ENCODE measurements at regions not wholly inside any gene's neighbourhood (a gene's known extent, or its start where the extent isn't known, plus 50 kb on each side); places are given as distances from the start of the nearest gene placed in this dataset.

- Histone ChIP-seq H3K36me3 (ENCODE audit: control insufficient read depth in 2 of 2, extremely low read depth in 1 of 2, insufficient read depth in 2 of 2, low read length in 2 of 2) (no peaks in the 10 kb centered on the region), H3K4me1 (ENCODE audit: control insufficient read depth, extremely low read depth, insufficient read depth, low read length) (peaks cover 21% of the 10 kb centered on the region), H3K9me3 (ENCODE audit: control insufficient read depth, low read depth, low read length) (peaks cover 5% of the 10 kb centered on the region), H3K9me1 (ENCODE audit: control insufficient read depth, extremely low read depth, insufficient read depth, low read length) (no peaks in the 10 kb centered on the region), H3K4me3 (ENCODE audit: control insufficient read depth in 2 of 3, extremely low read depth in 1 of 3, insufficient read depth in 2 of 3, low read depth in 1 of 3, low read length in 3 of 3) (no peak overlapping the region), H3K4me2 (ENCODE audit: control insufficient read depth, extremely low read depth, insufficient read depth, low read depth, low read length) (peak overlapping the region; percentile 72), H3K27ac (ENCODE audit: control insufficient read depth, insufficient read depth, low read length) (peak overlapping the region; percentile 59), H2AFZ (ENCODE audit: control insufficient read depth, low read length) (peak overlapping the region; percentile 52), H3K9ac (ENCODE audit: control insufficient read depth, extremely low read depth, insufficient read depth, low read length) (peak overlapping the region; percentile 25), H3K27me3 (ENCODE audit: control insufficient read depth, extremely low read depth, insufficient read depth, low read length) (no peaks in the 10 kb centered on the region), H3K79me2 (ENCODE audit: control insufficient read depth, insufficient read depth, low read length) (no peaks in the 10 kb centered on the region), H4K20me1 (ENCODE audit: control insufficient read depth, extremely low read depth, insufficient read depth, low read length) (no peaks in the 10 kb centered on the region)
- peak; percentile 99 for FAIRE-seq
- dilution Hi-C loops (cut with MboI; ENCODE audit: extremely low pct_ligation_motif_present, low sequenced_read_pairs), result no loop called here
- TF ChIP-seq EZH2 (IDR thresholded peaks at IDR 0.05; ENCODE audit: low read length) (no peak), CTCF (optimal IDR thresholded peaks at IDR 0.05 in 1 of 3, IDR thresholded peaks at IDR 0.05 in 1 of 3, conservative IDR thresholded peaks at IDR 0.05 in 1 of 3; ENCODE audit: extremely low read depth in 1 of 3, insufficient read depth in 2 of 3, low read length in 3 of 3) (no peak)
- DNase-seq (ENCODE audit: low read depth, low spot score), result peak; percentile 81
Measured at GRCh38 chr10:52864201-52865106, 91.9 kb upstream of the MBL2 start.

DNA sequence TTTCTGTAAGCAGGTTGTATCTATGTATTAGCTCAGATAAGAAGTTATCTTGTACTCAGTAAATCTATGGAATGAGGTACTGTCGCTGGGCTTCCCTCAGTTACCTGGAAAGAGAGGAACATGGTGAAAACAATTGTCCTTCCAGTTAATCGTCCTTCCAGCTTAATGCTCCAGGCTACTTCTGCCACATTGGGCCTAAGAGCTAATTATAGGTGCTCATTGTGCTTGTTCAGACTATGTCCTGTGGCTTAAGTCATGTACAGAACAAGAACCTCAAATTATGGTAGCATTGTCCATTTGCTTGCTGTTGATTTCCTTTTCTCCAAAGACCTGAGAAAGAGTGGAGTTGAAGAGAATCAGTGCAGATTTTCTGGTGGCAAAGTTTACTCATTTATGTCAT lies 86.1 kb upstream of the MBL2 start:
- no peak overlapping the region for H3K4me3 ChIP-seq (ENCODE audit: control insufficient read depth in 2 of 3, extremely low read depth in 1 of 3, insufficient read depth in 2 of 3, low read depth in 1 of 3, low read length in 3 of 3)
- no peak for DNase-seq (ENCODE audit: low read depth, low spot score)
- H3K4me1 ChIP-seq (ENCODE audit: control insufficient read depth, extremely low read depth, insufficient read depth, low read length), result peaks cover 4% of the 10 kb centered on the region
- H3K36me3 ChIP-seq (ENCODE audit: control insufficient read depth in 2 of 2, extremely low read depth in 1 of 2, insufficient read depth in 2 of 2, low read length in 2 of 2), result no peaks in the 10 kb centered on the region
- H3K9me3 ChIP-seq (ENCODE audit: control insufficient read depth, low read depth, low read length), result no peaks in the 10 kb centered on the region
- FAIRE-seq, result peak; percentile 61
- H3K27ac ChIP-seq (ENCODE audit: control insufficient read depth, insufficient read depth, low read length), result no peak overlapping the region
- no peak overlapping the region for H3K4me2 ChIP-seq (ENCODE audit: control insufficient read depth, extremely low read depth, insufficient read depth, low read depth, low read length)
- H3K9me1 ChIP-seq (ENCODE audit: control insufficient read depth, extremely low read depth, insufficient read depth, low read length), result no peaks in the 10 kb centered on the region
- H2AFZ ChIP-seq (ENCODE audit: control insufficient read depth, low read length), result peak overlapping the region; percentile 35
- TF ChIP-seq CTCF (optimal IDR thresholded peaks at IDR 0.05 in 1 of 3, IDR thresholded peaks at IDR 0.05 in 1 of 3, conservative IDR thresholded peaks at IDR 0.05 in 1 of 3; ENCODE audit: extremely low read depth in 1 of 3, insufficient read depth in 2 of 3, low read length in 3 of 3) (no peak), EZH2 (IDR thresholded peaks at IDR 0.05; ENCODE audit: low read length) (no peak)
- H3K79me2 ChIP-seq (ENCODE audit: control insufficient read depth, insufficient read depth, low read length), result no peaks in the 10 kb centered on the region
- dilution Hi-C loops (cut with MboI; ENCODE audit: extremely low pct_ligation_motif_present, low sequenced_read_pairs), result no loop called here
- H3K9ac ChIP-seq (ENCODE audit: control insufficient read depth, extremely low read depth, insufficient read depth, low read length), result no peak overlapping the region
- no peaks in the 10 kb centered on the region for H3K27me3 ChIP-seq (ENCODE audit: control insufficient read depth, extremely low read depth, insufficient read depth, low read length)
- no peaks in the 10 kb centered on the region for H4K20me1 ChIP-seq (ENCODE audit: control insufficient read depth, extremely low read depth, insufficient read depth, low read length)
